ENCODE measurements at regions not wholly inside any gene's neighbourhood (a gene's known extent, or its start where the extent isn't known, plus 50 kb on each side); places are given as distances from the start of the nearest gene placed in this dataset.

GRCh38 chrX:6917666-6918065 lies 229.8 kb upstream of the STS start:
- TF ChIP-seq, protein P1, sequence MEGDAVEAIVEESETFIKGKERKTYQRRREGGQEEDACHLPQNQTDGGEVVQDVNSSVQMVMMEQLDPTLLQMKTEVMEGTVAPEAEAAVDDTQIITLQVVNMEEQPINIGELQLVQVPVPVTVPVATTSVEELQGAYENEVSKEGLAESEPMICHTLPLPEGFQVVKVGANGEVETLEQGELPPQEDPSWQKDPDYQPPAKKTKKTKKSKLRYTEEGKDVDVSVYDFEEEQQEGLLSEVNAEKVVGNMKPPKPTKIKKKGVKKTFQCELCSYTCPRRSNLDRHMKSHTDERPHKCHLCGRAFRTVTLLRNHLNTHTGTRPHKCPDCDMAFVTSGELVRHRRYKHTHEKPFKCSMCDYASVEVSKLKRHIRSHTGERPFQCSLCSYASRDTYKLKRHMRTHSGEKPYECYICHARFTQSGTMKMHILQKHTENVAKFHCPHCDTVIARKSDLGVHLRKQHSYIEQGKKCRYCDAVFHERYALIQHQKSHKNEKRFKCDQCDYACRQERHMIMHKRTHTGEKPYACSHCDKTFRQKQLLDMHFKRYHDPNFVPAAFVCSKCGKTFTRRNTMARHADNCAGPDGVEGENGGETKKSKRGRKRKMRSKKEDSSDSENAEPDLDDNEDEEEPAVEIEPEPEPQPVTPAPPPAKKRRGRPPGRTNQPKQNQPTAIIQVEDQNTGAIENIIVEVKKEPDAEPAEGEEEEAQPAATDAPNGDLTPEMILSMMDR (IDR thresholded peaks at IDR 0.05) = no peak
- TF ChIP-seq POLR2A (IDR thresholded peaks at IDR 0.05) = no peak
- H3K27ac ChIP-seq = no peak overlapping the region
- H3K4me3 ChIP-seq = no peak overlapping the region
- no peaks in the 10 kb centered on the region for H3K4me1 ChIP-seq
- ATAC-seq (no peak), DNase-seq (no peak)
- no peaks in the 10 kb centered on the region for H3K36me3 ChIP-seq (replicated peaks in 1 of 2; ENCODE audit: insufficient read depth in 1 of 2, low read depth in 2 of 2)
- intact Hi-C loops (cut with DNase I) = no loop called here
- H3K9me3 ChIP-seq = no peaks in the 10 kb centered on the region
- 65 to 72% methylated on average over 6 of the region's 6 CpGs for WGBS, 2 donors
- H3K27me3 ChIP-seq = no peaks in the 10 kb centered on the region

DNA sequence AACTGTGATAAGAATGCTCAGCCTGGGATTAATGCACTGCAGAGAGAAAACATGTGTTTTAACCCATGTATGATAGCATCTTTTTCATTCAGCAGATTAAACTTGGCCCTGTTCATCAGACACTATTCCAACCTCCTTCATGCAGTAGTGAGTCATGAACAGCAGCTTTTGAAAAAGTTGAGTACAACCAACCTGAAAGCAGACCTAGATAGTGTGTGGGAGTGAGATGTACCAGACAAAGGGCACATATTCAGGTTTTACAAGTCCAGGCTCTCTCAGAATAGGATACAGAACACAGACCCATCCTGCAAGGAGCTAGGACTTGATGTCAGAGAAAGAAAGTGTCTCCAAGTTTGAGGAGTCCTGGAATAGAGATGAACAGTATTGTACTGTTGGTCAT lies 237.3 kb upstream of the STS start:
- no peak overlapping the region for H3K4me3 ChIP-seq
- no peaks in the 10 kb centered on the region for H3K9me3 ChIP-seq
- no peaks in the 10 kb centered on the region for H3K36me3 ChIP-seq (replicated peaks in 1 of 2; ENCODE audit: insufficient read depth in 1 of 2, low read depth in 2 of 2)
- no peaks in the 10 kb centered on the region for H3K4me1 ChIP-seq
- DNase-seq (no peak), ATAC-seq (no peak)
- no peak overlapping the region for H3K27ac ChIP-seq
- TF ChIP-seq, protein P1 (IDR thresholded peaks at IDR 0.05) = no peak
- no peak for TF ChIP-seq POLR2A (IDR thresholded peaks at IDR 0.05)
- intact Hi-C loops (cut with DNase I) = no loop called here
- H3K27me3 ChIP-seq = no peaks in the 10 kb centered on the region

- no peak for DNase-seq
- H3K4me1 ChIP-seq = no peaks in the 10 kb centered on the region
- no peak for ATAC-seq
- 40 to 93% methylated on average over 1 to 3 of the region's 3 CpGs for WGBS, 2 donors
- no peak overlapping the region for H3K27ac ChIP-seq
- H3K9me3 ChIP-seq = no peaks in the 10 kb centered on the region
- H3K27me3 ChIP-seq = no peaks in the 10 kb centered on the region
- no peak overlapping the region for H3K4me3 ChIP-seq
- no peak for TF ChIP-seq POLR2A (IDR thresholded peaks at IDR 0.05)
- TF ChIP-seq, protein P1 (IDR thresholded peaks at IDR 0.05) = no peak
- no peaks in the 10 kb centered on the region for H3K36me3 ChIP-seq (replicated peaks in 1 of 2; ENCODE audit: insufficient read depth in 1 of 2, low read depth in 2 of 2)
- intact Hi-C loops (cut with DNase I) = no loop called here
Measured at GRCh38 chrX:6909396-6909795, 238.1 kb upstream of the STS start.

DNA sequence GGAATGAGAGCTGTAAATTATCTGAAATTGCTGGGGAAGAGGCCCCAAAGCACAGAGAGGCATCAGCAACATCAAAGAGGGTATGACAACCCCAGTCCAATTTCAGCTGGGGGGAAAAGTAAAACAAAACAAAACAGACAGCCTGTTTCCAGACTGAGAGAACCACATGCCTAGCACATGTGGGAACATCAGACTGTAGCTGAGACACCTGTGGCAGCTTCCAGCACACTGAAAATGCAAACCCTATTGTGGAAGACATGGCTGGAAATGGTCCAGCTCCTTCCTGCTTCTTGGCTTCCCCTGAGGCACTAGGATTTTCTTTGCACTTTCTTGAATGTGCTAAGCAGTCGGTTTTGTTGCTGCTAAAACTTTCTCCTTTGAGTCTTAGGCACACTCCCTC lies 240.9 kb upstream of the STS start:
- TF ChIP-seq, protein P1 (IDR thresholded peaks at IDR 0.05) = no peak
- no peak for TF ChIP-seq POLR2A (IDR thresholded peaks at IDR 0.05)
- H3K4me1 ChIP-seq = no peaks in the 10 kb centered on the region
- H3K36me3 ChIP-seq (replicated peaks in 1 of 2; ENCODE audit: insufficient read depth in 1 of 2, low read depth in 2 of 2) = no peaks in the 10 kb centered on the region
- H3K9me3 ChIP-seq = no peaks in the 10 kb centered on the region
- no peak for DNase-seq
- intact Hi-C loops (cut with DNase I) = no loop called here
- no peak for ATAC-seq
- H3K27ac ChIP-seq = no peak overlapping the region
- 70% methylated on average over 1 of the region's 1 CpG; no CpG with 5 or more reads in 1 of the 2 donors for WGBS, 2 donors
- H3K27me3 ChIP-seq = no peaks in the 10 kb centered on the region
- no peak overlapping the region for H3K4me3 ChIP-seq

GRCh38 chrX:6904156-6904555 lies 243.4 kb upstream of the STS start:
- intact Hi-C loops (cut with DNase I) = no loop called here
- ATAC-seq = no peak
- H3K4me1 ChIP-seq = no peaks in the 10 kb centered on the region
- H3K27ac ChIP-seq = no peak overlapping the region
- no peaks in the 10 kb centered on the region for H3K9me3 ChIP-seq
- 73 to 78% methylated on average over 3 to 5 of the region's 5 CpGs for WGBS, 2 donors
- no peaks in the 10 kb centered on the region for H3K36me3 ChIP-seq (replicated peaks in 1 of 2; ENCODE audit: insufficient read depth in 1 of 2, low read depth in 2 of 2)
- no peak for DNase-seq
- no peaks in the 10 kb centered on the region for H3K27me3 ChIP-seq
- H3K4me3 ChIP-seq = no peak overlapping the region
- no peak for TF ChIP-seq POLR2A (IDR thresholded peaks at IDR 0.05)
- TF ChIP-seq, protein P1 (IDR thresholded peaks at IDR 0.05) = no peak

All from body of pancreas (tissue), 4 donors.